ENCODE measurements at regions not wholly inside any gene's neighbourhood (a gene's known extent, or its start where the extent isn't known, plus 50 kb on each side); places are given as distances from the start of the nearest gene placed in this dataset.
A peak's percentile ranks its signal among the peaks of the same experiment; 100 is the strongest.

DNA sequence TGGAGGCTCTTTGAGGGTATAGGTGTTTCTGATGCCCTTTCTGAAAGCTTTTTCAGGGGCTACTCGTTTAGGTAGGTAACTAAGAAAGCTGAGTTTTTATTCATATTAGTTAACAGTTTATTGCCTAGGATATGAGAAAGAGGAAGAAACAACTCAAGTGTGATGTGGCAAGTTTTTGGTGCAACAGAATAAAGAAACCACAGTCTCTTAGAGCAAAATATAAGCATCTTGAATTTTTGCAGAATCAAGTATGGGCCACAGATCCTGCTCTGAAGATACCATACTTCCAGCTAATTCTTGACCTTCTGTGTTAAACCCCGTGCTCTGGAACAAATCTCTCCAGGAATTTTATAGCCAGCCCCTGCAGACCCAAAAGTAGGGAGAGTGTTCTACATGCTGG, 147.7 kb upstream of the SLC1A4 start:
- no peak for DNase-seq
- Mint-ChIP-seq H3K4me3 (no peak overlapping the region), H3K27me3 (ENCODE audit: low read depth in 2 of 2) (no peaks in the 10 kb centered on the region), H3K36me3 (no peaks in the 10 kb centered on the region), H3K4me1 (peaks cover 0 to 7% of the 10 kb centered on the region in 2 donors), H3K9me3 (no peaks in the 10 kb centered on the region), H3K27ac (no peak overlapping the region)
- intact Hi-C loops (cut with micrococcal nuclease), result no loop called here
- TF ChIP-seq, protein P1, sequence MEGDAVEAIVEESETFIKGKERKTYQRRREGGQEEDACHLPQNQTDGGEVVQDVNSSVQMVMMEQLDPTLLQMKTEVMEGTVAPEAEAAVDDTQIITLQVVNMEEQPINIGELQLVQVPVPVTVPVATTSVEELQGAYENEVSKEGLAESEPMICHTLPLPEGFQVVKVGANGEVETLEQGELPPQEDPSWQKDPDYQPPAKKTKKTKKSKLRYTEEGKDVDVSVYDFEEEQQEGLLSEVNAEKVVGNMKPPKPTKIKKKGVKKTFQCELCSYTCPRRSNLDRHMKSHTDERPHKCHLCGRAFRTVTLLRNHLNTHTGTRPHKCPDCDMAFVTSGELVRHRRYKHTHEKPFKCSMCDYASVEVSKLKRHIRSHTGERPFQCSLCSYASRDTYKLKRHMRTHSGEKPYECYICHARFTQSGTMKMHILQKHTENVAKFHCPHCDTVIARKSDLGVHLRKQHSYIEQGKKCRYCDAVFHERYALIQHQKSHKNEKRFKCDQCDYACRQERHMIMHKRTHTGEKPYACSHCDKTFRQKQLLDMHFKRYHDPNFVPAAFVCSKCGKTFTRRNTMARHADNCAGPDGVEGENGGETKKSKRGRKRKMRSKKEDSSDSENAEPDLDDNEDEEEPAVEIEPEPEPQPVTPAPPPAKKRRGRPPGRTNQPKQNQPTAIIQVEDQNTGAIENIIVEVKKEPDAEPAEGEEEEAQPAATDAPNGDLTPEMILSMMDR (IDR thresholded peaks at IDR 0.05), result no peak
- ATAC-seq, result no peak
- H3K27me3 ChIP-seq (ENCODE audit: control insufficient read depth, insufficient read depth, low read length), result no peaks in the 10 kb centered on the region
- WGBS (ENCODE audit: insufficient coverage), result 16% methylated on average over 2 of the region's 2 CpGs
- no peak overlapping the region for H3K27ac ChIP-seq (ENCODE audit: low read length)
- peaks cover 5% of the 10 kb centered on the region for H3K4me1 ChIP-seq (ENCODE audit: control insufficient read depth, insufficient read depth, low read length)
- no peak overlapping the region for H3K4me3 ChIP-seq (ENCODE audit: low read length)
- no peaks in the 10 kb centered on the region for H3K9me3 ChIP-seq (ENCODE audit: control insufficient read depth, insufficient read depth, low read length)
- H3K36me3 ChIP-seq (ENCODE audit: control insufficient read depth, insufficient read depth, low read length), result no peaks in the 10 kb centered on the region

DNA sequence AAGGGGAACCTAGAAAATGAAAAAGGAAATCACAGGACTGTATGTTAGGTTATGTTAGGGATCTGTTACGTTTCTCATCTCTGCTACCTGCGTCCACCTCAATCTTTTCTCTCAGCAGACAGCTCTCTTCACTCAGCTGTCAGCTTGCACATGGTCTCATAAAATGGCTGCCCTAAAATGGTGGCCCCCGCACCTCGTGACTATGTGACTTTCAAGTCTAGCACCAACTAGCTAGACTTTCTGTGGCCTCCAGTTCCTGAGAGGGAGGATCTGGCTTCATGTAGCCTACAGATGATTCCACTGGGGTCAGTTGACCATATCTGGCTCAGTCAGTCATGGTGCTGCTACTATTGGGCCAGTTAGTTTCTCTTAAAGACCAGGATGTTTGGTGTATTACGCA, 147.2 kb upstream of the SLC1A4 start:
- ATAC-seq (no peak), DNase-seq (no peak)
- Histone ChIP-seq H3K36me3 (ENCODE audit: control insufficient read depth, insufficient read depth, low read length) (no peaks in the 10 kb centered on the region), H3K4me3 (ENCODE audit: low read length) (no peak overlapping the region), H3K27ac (ENCODE audit: low read length) (peak overlapping the region; percentile 5), H3K4me1 (ENCODE audit: control insufficient read depth, insufficient read depth, low read length) (peaks cover 5% of the 10 kb centered on the region), H3K9me3 (ENCODE audit: control insufficient read depth, insufficient read depth, low read length) (no peaks in the 10 kb centered on the region), H3K27me3 (ENCODE audit: control insufficient read depth, insufficient read depth, low read length) (no peaks in the 10 kb centered on the region)
- TF ChIP-seq, protein P1 (IDR thresholded peaks at IDR 0.05), result no peak
- no peak overlapping the region for H3K27ac Mint-ChIP-seq
- WGBS (ENCODE audit: insufficient coverage), result 88% methylated on average over 5 of the region's 5 CpGs
- H3K9me3 Mint-ChIP-seq, result no peaks in the 10 kb centered on the region
- H3K36me3 Mint-ChIP-seq, result no peaks in the 10 kb centered on the region
- peaks cover 0 to 7% of the 10 kb centered on the region in 2 donors for H3K4me1 Mint-ChIP-seq
- no peaks in the 10 kb centered on the region for H3K27me3 Mint-ChIP-seq (ENCODE audit: low read depth in 2 of 2)
- intact Hi-C loops (cut with micrococcal nuclease), result no loop called here
- no peak overlapping the region for H3K4me3 Mint-ChIP-seq

DNA sequence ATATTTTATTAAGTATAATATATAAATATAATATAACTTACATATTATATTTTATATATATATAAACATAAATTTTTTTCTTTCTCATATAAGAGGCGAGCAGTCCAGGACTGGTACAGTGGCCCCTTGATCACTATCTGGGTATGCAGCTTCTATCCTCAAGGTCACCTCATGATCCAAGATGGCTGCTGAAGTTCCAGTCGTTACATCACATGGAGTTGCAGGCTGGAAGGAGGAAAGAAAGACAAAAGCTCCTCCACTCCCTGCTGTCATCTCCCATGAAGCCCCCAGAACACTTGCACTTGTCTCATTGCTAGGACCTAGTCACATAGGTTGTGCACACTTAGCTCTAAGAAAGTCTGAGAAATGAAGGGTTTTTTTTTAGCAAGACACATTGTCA, 145.1 kb upstream of the SLC1A4 start:
- Histone ChIP-seq H3K27ac (ENCODE audit: low read length) (no peak overlapping the region), H3K9me3 (ENCODE audit: control insufficient read depth, insufficient read depth, low read length) (no peaks in the 10 kb centered on the region), H3K4me1 (ENCODE audit: control insufficient read depth, insufficient read depth, low read length) (peaks cover 5% of the 10 kb centered on the region), H3K4me3 (ENCODE audit: low read length) (no peak overlapping the region), H3K27me3 (ENCODE audit: control insufficient read depth, insufficient read depth, low read length) (no peaks in the 10 kb centered on the region), H3K36me3 (ENCODE audit: control insufficient read depth, insufficient read depth, low read length) (no peaks in the 10 kb centered on the region)
- WGBS (ENCODE audit: insufficient coverage), result 100% methylated on average over 1 of the region's 2 CpGs
- Mint-ChIP-seq H3K27me3 (ENCODE audit: low read depth in 2 of 2) (no peaks in the 10 kb centered on the region), H3K4me1 (peaks cover 0 to 7% of the 10 kb centered on the region in 2 donors), H3K36me3 (no peaks in the 10 kb centered on the region), H3K9me3 (no peaks in the 10 kb centered on the region), H3K27ac (no peak overlapping the region), H3K4me3 (no peak overlapping the region)
- ATAC-seq, result no peak
- TF ChIP-seq, protein P1 (IDR thresholded peaks at IDR 0.05), result no peak
- no peak for DNase-seq
- intact Hi-C loops (cut with micrococcal nuclease), result no loop called here

DNA sequence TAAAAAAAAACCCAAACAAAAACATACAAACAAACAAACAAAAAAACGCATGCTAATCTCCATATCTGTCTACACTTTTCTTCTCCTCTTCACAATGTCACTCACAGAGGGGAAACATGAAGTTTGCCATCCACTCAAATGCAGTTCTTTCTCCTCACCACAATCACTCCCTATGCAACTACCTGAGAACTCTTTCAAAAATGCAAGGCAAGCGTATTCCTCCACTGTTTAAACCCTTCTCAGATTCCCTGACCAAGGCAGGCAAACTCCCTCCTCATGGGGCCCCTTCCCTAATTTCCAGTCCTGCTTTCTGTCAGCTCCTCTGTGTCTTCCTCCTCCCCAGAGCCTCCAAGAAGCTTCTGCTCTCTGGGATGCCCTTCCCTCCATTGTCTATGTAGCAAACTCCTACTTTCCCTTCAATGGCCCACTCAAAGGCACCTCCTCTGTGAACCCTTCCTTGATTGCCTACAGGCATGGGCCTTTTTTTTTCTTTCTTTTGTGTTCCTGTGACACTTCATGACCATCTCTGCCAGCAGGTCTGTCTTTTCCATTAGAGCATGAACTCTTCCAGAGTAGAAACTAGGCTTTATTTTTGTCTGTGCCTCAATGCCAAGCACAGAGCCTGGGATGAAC, 143.8 kb upstream of the SLC1A4 start:
- H3K36me3 ChIP-seq (ENCODE audit: control insufficient read depth, insufficient read depth, low read length), result no peaks in the 10 kb centered on the region
- H3K27ac Mint-ChIP-seq, result no peak overlapping the region
- H3K9me3 Mint-ChIP-seq, result no peaks in the 10 kb centered on the region
- H3K4me1 Mint-ChIP-seq, result peaks cover 0 to 7% of the 10 kb centered on the region in 2 donors
- no peak overlapping the region for H3K4me3 ChIP-seq (ENCODE audit: low read length)
- no peaks in the 10 kb centered on the region for H3K36me3 Mint-ChIP-seq
- no peaks in the 10 kb centered on the region for H3K9me3 ChIP-seq (ENCODE audit: control insufficient read depth, insufficient read depth, low read length)
- peaks cover 5% of the 10 kb centered on the region for H3K4me1 ChIP-seq (ENCODE audit: control insufficient read depth, insufficient read depth, low read length)
- H3K27me3 Mint-ChIP-seq (ENCODE audit: low read depth in 2 of 2), result no peaks in the 10 kb centered on the region
- H3K4me3 Mint-ChIP-seq, result no peak overlapping the region
- ATAC-seq (no peak), DNase-seq (no peak)
- TF ChIP-seq, protein P1 (IDR thresholded peaks at IDR 0.05), result no peak
- no peak overlapping the region for H3K27ac ChIP-seq (ENCODE audit: low read length)
- H3K27me3 ChIP-seq (ENCODE audit: control insufficient read depth, insufficient read depth, low read length), result no peaks in the 10 kb centered on the region
- intact Hi-C loops (cut with micrococcal nuclease), result no loop called here
- WGBS (ENCODE audit: insufficient coverage), result 93% methylated on average over 2 of the region's 2 CpGs

Data from natural killer cell (primary cell).